GM12878 (cell line): ENCODE measurements at regions not wholly inside any gene's neighbourhood (a gene's known extent, or its start where the extent isn't known, plus 50 kb on each side); places are given as distances from the start of the nearest gene placed in this dataset.

Source experiments
- ATAC-seq: fragments of 200-7000 bp; cut with Tn5 transposase; 3 replicates; pipeline ENCODE4 v1.9.1; 2020; ENCODE audit warnings: mild to moderate bottlenecking, moderate library complexity
- BruUV-seq: library from RNA; stranded (reverse); fragments of 400-500 nt; replicated peaks from 2 replicates; lab custom pipeline; 2021; lab: Mats Ljungman, UMichigan
- CTCF ChIA-PET: fragments of 300-600 bp; sonication (Branson Sonifier 250); formaldehyde crosslinking; extraction: SDS; loops from one replicate; lab custom pipeline; 2021; ENCODE audit warnings: inconsistent platforms; lab: Yijun Ruan, JAX
- POLR2A ChIA-PET: fragments of 350-600 bp; formaldehyde crosslinking; extraction: SDS; loops from one replicate; lab custom pipeline; 2021; ENCODE audit warnings: inconsistent platforms; lab: Charles Lee
- RAD21 ChIA-PET: fragments of 300-600 bp; sonication (Branson Sonifier 250); formaldehyde crosslinking; loops from one replicate; lab custom pipeline; 2023; ENCODE audit warnings: antibody characterized with exemption; ENCODE audit not compliant: unreplicated experiment; lab: Charles Lee
- SMC1A ChIA-PET: fragments of 300-600 bp; sonication (Branson Sonifier 250); formaldehyde crosslinking; loops from one replicate; lab custom pipeline; 2023; ENCODE audit not compliant: unreplicated experiment, uncharacterized antibody; lab: Charles Lee
- DNase-seq: peaks from one replicate; pipeline ENCODE4 v3.0.0-alpha.2; 2011; ENCODE audit warnings: low read depth, low spot score
- FAIRE-seq: peaks from 3 replicates; lab custom pipeline; 2011; peaks lifted over from hg19 to GRCh38; lab: Jason Lieb, UNC
- H2AFZ ChIP-seq: 2 replicates; pipeline ENCODE4 v1.6.0; 2011; ENCODE audit warnings: low read depth, low read length, control low read depth; ENCODE audit not compliant: control insufficient read depth
- H3K27ac ChIP-seq: 2 replicates; pipeline ENCODE4 v1.5.1; 2011; ENCODE audit warnings: control low read depth; ENCODE audit not compliant: control insufficient read depth, insufficient read depth
- H3K27me3 ChIP-seq, 2 experiments: replicated peaks in 1 of 2; 2 replicates each; pipeline versions ENCODE4 v1.6.0 to v1.6.1; 2011; ENCODE audit warnings: low read length in 1 of 2; ENCODE audit not compliant: control insufficient read depth in 2 of 2, insufficient read depth in 2 of 2
- H3K36me3 ChIP-seq, 2 experiments: 2 replicates each; pipeline ENCODE4 v1.5.1; 2011; ENCODE audit warnings: low read length in 1 of 2; ENCODE audit not compliant: control insufficient read depth in 2 of 2, insufficient read depth in 2 of 2
- H3K4me1 ChIP-seq: 2 replicates; pipeline ENCODE4 v1.6.1; 2011; ENCODE audit warnings: mild to moderate bottlenecking, low read length, moderate library complexity, mixed read lengths; ENCODE audit not compliant: control insufficient read depth, insufficient read depth
- H3K4me2 ChIP-seq: 2 replicates; pipeline ENCODE4 v1.6.0; 2011; ENCODE audit warnings: control low read depth; ENCODE audit not compliant: control insufficient read depth, insufficient read depth
- H3K4me3 ChIP-seq: fragments of 200-600 bp; sonication (generic); 2 replicates; pipeline ENCODE4 v1.5.1; 2016
- H3K79me2 ChIP-seq: 2 replicates; pipeline ENCODE4 v1.6.0; 2011; ENCODE audit warnings: low read length; ENCODE audit not compliant: control insufficient read depth, insufficient read depth
- H3K9ac ChIP-seq: 2 replicates; pipeline ENCODE4 v1.8.0; 2011; ENCODE audit warnings: low read length, control low read depth, mixed read lengths; ENCODE audit not compliant: control insufficient read depth, insufficient read depth
- H3K9me3 ChIP-seq: replicated peaks from 3 replicates; pipeline ENCODE4 v1.5.1; 2011; ENCODE audit warnings: mild to moderate bottlenecking, low read length; ENCODE audit not compliant: control insufficient read depth, insufficient read depth
- H4K20me1 ChIP-seq: 2 replicates; pipeline ENCODE4 v1.6.0; 2011; ENCODE audit not compliant: control insufficient read depth, insufficient read depth
- BRCA1 ChIP-seq: IDR thresholded peaks from 2 replicates; pipeline ENCODE4 v1.6.1; 2011; ENCODE audit warnings: low read depth, low read length, improper control_type of control experiment
- CBX3 ChIP-seq: fragments of 200-600 bp; sonication (generic); IDR thresholded peaks from 2 replicates; pipeline ENCODE4 v1.6.1; 2016; ENCODE audit warnings: low read depth, borderline replicate concordance
- CHD2 ChIP-seq: IDR thresholded peaks from 2 replicates; pipeline ENCODE4 v1.6.1; 2011; ENCODE audit warnings: low read depth, low read length, improper control_type of control experiment, borderline replicate concordance
- EZH2 ChIP-seq: IDR thresholded peaks from 2 replicates; pipeline ENCODE4 v1.6.1; 2012; ENCODE audit warnings: low read depth, mild to moderate bottlenecking, control low read depth, inconsistent platforms, low read length, borderline replicate concordance; ENCODE audit not compliant: control insufficient read depth
- HDAC6 ChIP-seq: fragments of 200-600 bp; sonication (generic); IDR thresholded peaks from one replicate; pipeline ENCODE4 v1.8.0; 2017; ENCODE audit warnings: antibody characterized with exemption; ENCODE audit not compliant: unreplicated experiment
- LARP7 ChIP-seq: fragments of 450-650 bp; IDR thresholded peaks from 2 replicates; pipeline ENCODE4 v1.6.1; 2017; ENCODE audit warnings: mild to moderate bottlenecking
- MXI1 ChIP-seq: fragments of 150-350 bp; IDR thresholded peaks from 2 replicates; pipeline ENCODE4 v1.6.1; 2011; ENCODE audit warnings: low read depth, mild to moderate bottlenecking, inconsistent platforms, low read length, improper control_type of control experiment
- NR2F1 ChIP-seq: fragments of 450-650 bp; conservative IDR thresholded peaks from 2 replicates; pipeline ENCODE4 v1.6.1; 2017; ENCODE audit warnings: mild to moderate bottlenecking
- PAX8 ChIP-seq: fragments of 450-650 bp; IDR thresholded peaks from 2 replicates; pipeline ENCODE4 v1.6.1; 2017; ENCODE audit warnings: mild to moderate bottlenecking, moderate library complexity
- RB1 ChIP-seq: fragments of 450-650 bp; formaldehyde crosslinking; IDR thresholded peaks from 2 replicates; pipeline ENCODE4 v1.6.1; 2017; ENCODE audit warnings: mild to moderate bottlenecking, borderline replicate concordance
- ZNF24 ChIP-seq: fragments of 450-650 bp; IDR thresholded peaks from 2 replicates; pipeline ENCODE4 v1.6.1; 2017; ENCODE audit warnings: antibody characterized with exemption, mild to moderate bottlenecking
- WGBS: methylation state at CpG from one replicate; pipeline ENCODE4 v1.1.6; 2016; ENCODE audit warnings: low lambda C conversion rate; ENCODE audit not compliant: insufficient replicate concordance, insufficient coverage; ENCODE audit errors: missing lambda C conversion rate; 5-methylcytosine and 5-hydroxymethylcytosine counted together
- in situ Hi-C: fragments of 300-500 bp; cut with MboI; formaldehyde crosslinking; loops from 9 replicates; pipeline ENCODE4 v1.14.3; 2018; ENCODE audit warnings: mixed read lengths
- intact Hi-C: fragments of 100-400 bp; cut with micrococcal nuclease; formaldehyde crosslinking; loops from one replicate; pipeline ENCODE4 v1.14.2; 2022; ENCODE audit not compliant: unreplicated experiment
- TF ChIP-seq, protein P1 (sequence below): fragments of 450-650 bp; IDR thresholded peaks from 2 replicates; pipeline ENCODE4 v1.6.1; 2017; ENCODE audit warnings: antibody characterized with exemption, mild to moderate bottlenecking, moderate library complexity
- TF ChIP-seq, protein P2 (sequence below): IDR thresholded peaks from 2 replicates; pipeline ENCODE4 v1.6.1; 2012; ENCODE audit warnings: low read depth, low read length, improper control_type of control experiment

DNA sequence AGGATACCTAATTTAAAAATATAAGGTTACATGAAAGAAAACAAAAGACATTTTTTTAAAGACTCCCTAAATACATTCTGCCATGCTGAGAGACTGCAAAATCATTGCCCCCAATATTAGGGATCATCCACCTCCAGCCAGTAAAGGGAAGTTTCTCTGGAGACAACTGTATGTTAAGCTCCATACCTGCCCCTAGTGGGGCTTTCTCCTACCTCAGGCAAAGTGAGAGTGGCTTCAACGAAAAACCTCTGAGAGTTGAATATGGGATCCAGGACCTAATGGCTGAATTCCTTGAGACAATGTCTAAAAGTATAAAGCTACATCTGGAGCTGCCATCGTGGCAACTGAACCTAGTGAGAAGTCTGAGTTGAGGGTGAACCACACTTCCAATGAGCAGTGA lies 248.1 kb upstream of the FIGN start:
- ChIA-PET SMC1A (no interaction called here), RAD21 (no interaction called here), CTCF (no interaction called here), POLR2A (no interaction called here)
- no peak overlapping the region for H2AFZ ChIP-seq
- H3K4me1 ChIP-seq = no peaks in the 10 kb centered on the region
- no peaks in the 10 kb centered on the region for H3K9me3 ChIP-seq
- H4K20me1 ChIP-seq = no peaks in the 10 kb centered on the region
- WGBS = 4% methylated on average over 2 of the region's 2 CpGs
- no peak for ATAC-seq
- no peak for DNase-seq
- H3K79me2 ChIP-seq = no peaks in the 10 kb centered on the region
- no peaks in the 10 kb centered on the region; a peak in 1 of 4 replicates for H3K27me3 ChIP-seq
- no peak overlapping the region for H3K4me3 ChIP-seq
- no peak overlapping the region for H3K9ac ChIP-seq
- in situ Hi-C loops = no loop called here
- no peaks in the 10 kb centered on the region for H3K36me3 ChIP-seq
- intact Hi-C loops = no loop called here
- TF ChIP-seq MXI1 = no peak
- TF ChIP-seq CHD2 = no peak
- no peak for TF ChIP-seq ZNF24
- no peak for TF ChIP-seq PAX8
- no peak for TF ChIP-seq BRCA1
- BruUV-seq = no TSS peak
- no peak for FAIRE-seq
- no peak overlapping the region for H3K4me2 ChIP-seq
- no peak overlapping the region for H3K27ac ChIP-seq

DNA sequence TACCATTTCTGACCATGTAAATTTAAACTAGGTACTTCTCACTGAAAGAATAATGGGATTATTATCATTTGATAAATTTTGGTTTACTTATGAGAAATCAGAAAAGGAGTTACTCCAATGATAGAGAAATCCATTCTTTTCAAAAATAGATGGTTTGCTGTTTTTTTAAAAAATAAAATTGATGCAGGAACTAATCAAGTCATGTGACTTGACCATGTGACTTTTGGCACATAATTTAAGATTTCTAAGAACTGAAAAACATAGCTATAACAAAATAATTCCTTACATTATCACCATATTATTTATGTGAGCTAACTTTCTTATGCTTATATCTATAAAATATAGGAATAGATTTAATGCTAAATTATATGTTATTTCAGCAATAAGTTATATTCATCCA lies 247.1 kb upstream of the FIGN start:
- CTCF ChIA-PET = no interaction called here
- Histone ChIP-seq H3K4me2 (no peak overlapping the region), H3K4me1 (no peaks in the 10 kb centered on the region), H3K9me3 (no peaks in the 10 kb centered on the region), H4K20me1 (no peaks in the 10 kb centered on the region), H3K27ac (no peak overlapping the region), H3K27me3 (no peaks in the 10 kb centered on the region; a peak in 1 of 4 replicates), H3K4me3 (no peak overlapping the region), H3K9ac (no peak overlapping the region), H3K36me3 (no peaks in the 10 kb centered on the region), H3K79me2 (no peaks in the 10 kb centered on the region), H2AFZ (no peak overlapping the region)
- SMC1A ChIA-PET = no interaction called here
- RAD21 ChIA-PET = no interaction called here
- no peak for ATAC-seq
- intact Hi-C loops = no loop called here
- no peak for DNase-seq
- POLR2A ChIA-PET = no interaction called here
- in situ Hi-C loops = no loop called here
- no peak for FAIRE-seq
- BruUV-seq = no TSS peak
- TF ChIP-seq NR2F1 = no peak
- TF ChIP-seq CBX3 = no peak
- TF ChIP-seq, protein P1, sequence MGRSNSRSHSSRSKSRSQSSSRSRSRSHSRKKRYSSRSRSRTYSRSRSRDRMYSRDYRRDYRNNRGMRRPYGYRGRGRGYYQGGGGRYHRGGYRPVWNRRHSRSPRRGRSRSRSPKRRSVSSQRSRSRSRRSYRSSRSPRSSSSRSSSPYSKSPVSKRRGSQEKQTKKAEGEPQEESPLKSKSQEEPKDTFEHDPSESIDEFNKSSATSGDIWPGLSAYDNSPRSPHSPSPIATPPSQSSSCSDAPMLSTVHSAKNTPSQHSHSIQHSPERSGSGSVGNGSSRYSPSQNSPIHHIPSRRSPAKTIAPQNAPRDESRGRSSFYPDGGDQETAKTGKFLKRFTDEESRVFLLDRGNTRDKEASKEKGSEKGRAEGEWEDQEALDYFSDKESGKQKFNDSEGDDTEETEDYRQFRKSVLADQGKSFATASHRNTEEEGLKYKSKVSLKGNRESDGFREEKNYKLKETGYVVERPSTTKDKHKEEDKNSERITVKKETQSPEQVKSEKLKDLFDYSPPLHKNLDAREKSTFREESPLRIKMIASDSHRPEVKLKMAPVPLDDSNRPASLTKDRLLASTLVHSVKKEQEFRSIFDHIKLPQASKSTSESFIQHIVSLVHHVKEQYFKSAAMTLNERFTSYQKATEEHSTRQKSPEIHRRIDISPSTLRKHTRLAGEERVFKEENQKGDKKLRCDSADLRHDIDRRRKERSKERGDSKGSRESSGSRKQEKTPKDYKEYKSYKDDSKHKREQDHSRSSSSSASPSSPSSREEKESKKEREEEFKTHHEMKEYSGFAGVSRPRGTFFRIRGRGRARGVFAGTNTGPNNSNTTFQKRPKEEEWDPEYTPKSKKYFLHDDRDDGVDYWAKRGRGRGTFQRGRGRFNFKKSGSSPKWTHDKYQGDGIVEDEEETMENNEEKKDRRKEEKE = no peak
- no peak for TF ChIP-seq EZH2
- TF ChIP-seq HDAC6 = no peak
- no peak for TF ChIP-seq LARP7
- TF ChIP-seq, protein P2, sequence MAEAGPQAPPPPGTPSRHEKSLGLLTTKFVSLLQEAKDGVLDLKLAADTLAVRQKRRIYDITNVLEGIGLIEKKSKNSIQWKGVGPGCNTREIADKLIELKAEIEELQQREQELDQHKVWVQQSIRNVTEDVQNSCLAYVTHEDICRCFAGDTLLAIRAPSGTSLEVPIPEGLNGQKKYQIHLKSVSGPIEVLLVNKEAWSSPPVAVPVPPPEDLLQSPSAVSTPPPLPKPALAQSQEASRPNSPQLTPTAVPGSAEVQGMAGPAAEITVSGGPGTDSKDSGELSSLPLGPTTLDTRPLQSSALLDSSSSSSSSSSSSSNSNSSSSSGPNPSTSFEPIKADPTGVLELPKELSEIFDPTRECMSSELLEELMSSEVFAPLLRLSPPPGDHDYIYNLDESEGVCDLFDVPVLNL = no peak
- no peak for TF ChIP-seq RB1
